ENCODE measurements at regions not wholly inside any gene's neighbourhood (a gene's known extent, or its start where the extent isn't known, plus 50 kb on each side); places are given as distances from the start of the nearest gene placed in this dataset.

DNA sequence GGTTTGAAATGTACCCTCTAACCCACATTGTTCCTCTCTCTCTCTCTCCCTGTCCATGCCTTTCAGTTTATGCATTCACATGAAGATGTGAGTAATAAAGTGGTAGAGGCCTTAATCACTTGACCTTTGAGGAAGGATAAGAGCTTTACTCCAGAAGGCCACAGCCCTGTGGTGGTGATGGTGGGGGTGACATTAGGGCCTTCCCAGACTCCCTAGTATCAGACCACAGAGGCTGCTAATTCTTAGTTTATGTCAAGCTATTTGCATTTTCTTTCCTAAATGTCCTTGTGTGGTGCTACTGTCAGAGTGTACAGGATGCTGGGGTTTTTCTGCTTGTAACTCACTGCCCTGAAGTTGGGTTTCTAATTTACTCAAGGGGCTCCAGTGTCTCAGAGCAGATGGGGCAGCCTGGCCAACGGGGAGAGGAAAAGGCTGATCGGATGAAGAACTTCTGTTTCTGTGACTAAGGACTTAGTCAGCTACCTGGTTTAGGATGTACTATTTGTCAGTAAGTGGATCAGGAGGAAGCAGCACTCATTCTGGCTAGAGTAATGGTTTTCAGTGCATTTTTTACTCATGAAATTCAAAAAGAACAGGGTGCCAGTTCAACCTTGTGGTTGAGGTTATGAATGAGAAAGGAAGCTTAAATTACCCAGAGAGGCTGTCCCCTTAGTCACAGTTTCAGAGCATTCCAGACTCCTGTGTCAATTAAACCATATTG lies 509.6 kb upstream of the DIPK2B start:
- DNase-seq (ENCODE audit: low read depth): peak; percentile 53

DNA sequence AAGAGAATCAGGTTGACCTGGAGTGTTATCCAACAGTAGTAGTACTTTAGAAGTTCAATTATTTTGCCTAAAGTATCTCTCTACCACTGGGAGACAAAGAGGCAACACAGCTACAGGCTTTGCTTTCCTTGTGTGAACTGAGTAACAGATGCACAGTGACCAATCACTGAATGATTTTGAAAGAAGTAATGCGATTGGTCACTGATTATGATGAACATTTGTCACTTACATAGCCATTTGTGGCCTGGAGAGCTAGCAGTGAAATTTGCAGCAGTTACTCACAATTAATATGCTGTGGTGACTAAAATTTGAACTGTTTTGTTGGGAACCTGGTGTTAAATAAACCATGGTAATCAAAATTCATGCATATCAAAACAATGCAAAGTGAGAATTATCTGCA lies 508.7 kb upstream of the DIPK2B start:
- DNase-seq (ENCODE audit: low read depth): peak; percentile 55

DNA sequence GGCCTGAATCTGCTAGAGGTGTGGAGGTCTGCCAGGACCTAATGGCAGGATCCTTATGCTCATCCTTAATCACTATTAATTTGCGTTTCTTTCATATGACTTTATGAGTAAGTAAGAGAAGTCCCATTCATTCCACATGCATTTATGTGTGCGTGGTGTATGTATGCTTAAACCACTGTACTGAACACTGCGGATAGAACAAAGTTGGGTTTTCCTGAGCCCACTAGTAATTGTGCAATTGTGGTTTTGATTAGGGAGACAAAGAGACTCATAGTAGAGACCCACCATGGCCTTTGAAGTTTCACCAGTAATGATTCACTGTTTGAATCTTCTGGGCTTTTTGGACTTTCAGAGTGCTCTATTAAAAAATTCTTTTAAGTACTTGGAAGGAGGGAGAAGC lies 498.5 kb upstream of the DIPK2B start:
- no peak for DNase-seq (ENCODE audit: low read depth)

DNA sequence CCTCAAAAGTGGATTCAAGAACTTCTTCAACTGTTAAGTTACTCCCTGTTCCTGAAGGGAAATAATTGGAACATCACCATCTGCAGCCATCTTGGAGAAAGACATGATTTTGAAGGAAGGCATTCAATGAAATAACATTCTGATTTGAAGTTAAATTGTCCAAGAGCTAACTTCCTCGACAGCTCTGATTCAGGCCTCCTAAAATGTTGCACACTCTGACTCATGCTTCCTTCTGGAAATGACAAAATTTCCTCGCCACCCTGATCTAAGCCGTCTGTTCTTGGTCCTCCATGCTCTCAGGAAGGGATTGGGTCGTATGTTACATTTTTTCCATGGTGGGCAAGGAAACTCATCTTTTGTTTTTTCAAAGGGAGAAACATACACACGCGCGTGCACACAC lies 496.9 kb upstream of the DIPK2B start:
- peak; percentile 28 for DNase-seq (ENCODE audit: low read depth)

DNA sequence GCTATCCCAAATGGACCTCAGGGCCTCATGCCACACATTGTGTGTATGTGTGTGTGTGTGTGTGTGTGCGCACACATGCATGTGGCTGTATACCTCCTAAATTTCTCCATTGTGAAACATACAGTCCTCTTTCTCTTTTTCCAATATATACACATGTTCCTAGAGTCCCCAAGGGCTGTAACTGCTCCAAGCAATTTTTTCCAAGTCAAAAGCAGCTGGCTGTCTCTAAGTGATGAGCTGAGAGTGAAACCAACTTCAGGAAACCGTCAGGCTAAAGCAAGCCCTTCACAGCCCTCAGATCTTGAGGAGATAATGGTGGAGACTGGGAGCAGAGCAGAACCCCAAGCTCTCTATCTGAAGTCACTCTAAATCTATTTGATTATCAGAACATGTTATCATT lies 496.1 kb upstream of the DIPK2B start:
- no peak for DNase-seq (ENCODE audit: low read depth)

DNA sequence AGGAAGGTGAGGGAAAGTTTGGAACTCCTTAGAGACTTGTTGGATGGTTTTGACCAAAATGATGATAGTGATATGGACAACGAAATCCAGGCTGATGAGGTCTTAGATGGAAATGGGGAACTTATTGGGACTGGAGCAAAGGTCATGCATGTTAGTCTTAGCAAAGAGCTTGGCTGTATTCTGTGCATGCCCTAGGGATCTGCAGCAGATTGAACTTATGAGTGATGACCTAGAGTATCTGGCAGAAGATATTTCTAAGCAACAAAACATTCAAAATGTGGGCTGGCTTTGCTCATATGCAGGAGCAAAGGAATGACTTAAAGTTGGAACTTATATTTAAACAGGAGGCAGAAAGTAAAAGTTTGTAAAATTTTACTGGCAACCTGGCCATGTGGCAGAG lies 489.3 kb upstream of the DIPK2B start:
- no peak for DNase-seq (ENCODE audit: low read depth)

DNA sequence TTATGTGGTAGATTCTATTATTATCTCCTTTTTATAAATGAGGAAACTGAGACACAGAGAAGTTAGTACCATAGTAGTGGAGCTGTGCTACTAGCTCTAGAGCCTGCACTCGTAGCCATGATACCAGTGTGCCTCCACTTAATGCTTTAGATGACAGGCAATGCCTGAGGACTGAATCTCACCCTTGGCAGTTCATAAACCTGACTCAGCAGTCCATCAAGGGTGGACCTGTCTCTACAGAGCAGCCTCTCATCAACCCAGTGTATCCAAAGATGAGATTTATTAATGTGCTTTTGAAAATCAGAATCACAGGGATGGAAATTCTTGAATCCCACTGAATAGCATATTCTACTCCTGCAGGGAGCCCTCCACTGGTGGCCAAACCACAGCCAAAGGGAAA lies 483.2 kb upstream of the DIPK2B start:
- DNase-seq (ENCODE audit: low read depth): no peak

DNA sequence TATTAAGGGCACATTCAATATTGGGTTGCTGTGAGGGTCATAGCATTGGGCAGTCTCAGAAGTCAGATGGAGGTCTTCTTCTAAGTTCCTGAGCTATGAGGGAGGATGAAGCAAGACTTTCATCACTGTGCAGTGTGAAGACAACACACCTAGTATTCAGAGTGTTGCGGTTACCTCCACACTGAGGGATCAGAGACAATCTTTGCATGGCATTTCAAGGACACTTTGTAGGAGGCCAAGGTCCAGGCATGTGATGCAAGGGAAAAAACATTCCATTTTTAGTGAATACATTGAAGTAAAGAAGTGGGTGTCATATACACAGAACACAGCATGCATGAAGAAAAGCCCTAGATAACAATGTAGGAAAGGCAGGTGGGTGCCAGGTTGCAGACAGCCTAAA lies 481.2 kb upstream of the DIPK2B start:
- DNase-seq (ENCODE audit: low read depth): no peak

DNA sequence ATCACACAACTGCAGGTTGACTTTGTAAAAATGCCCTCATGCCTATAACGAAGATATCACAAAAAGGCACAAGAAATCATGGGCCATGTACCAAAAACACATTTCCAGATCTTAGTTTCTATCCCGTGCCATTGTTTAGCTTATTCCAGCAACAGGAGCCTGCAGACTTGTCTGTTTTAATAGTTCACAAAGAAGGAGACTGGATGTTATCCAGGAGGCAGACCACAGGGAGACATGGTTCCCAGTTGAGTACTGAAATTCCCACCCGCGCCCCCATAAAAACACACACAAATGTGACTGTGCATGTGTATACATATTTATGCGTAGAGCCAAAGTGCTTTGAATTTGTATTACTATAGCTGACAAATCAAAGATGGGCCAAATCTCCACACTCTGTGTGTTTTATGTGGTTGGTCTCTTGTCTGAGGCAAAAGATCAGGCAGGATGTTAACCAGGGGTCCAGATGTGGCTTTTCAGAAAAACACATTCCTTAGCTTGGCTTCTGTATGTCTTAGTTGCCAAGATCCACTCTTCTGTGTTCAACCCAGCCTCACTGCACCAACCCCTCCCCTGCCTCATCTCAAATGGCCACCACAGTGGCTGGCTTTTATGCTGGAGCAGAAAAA lies 469.2 kb upstream of the DIPK2B start:
- DNase-seq (ENCODE audit: low read depth): no peak

DNA sequence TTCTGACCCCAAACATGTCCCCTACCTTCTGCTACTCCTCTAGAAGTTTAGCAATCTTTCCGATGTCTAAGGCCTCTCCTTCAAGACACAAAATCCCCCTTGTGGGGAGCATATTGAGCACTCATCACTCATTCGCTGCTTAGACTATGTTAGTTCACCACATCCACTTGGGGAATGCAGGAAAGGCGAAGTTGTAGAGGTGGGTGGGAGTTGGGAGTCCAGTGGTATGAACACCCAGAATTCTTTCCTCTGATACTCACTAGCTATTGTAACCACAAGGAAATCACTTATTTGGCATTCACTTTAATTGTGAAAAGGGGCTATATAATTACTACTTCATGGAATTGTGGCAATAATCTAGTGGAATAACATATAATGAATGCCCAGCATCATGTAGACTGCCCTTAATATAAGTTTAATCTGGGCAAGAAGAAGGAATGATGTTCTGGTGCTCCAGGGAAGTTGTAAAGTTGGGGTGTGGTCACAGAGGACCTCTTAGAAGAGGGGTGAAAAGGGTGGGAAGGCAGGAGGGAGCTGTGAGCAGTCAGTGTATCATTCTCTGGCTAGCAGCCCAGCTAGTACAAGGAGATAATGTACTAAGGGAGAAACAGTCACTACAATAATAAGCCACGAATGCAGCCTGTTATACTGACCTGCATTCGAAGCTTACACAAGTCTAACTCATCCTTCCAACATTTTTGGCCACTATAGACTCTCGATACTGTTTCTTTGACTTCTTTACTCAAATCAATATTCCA lies 468.2 kb upstream of the DIPK2B start:
- DNase-seq (ENCODE audit: low read depth): peak; percentile 39

DNA sequence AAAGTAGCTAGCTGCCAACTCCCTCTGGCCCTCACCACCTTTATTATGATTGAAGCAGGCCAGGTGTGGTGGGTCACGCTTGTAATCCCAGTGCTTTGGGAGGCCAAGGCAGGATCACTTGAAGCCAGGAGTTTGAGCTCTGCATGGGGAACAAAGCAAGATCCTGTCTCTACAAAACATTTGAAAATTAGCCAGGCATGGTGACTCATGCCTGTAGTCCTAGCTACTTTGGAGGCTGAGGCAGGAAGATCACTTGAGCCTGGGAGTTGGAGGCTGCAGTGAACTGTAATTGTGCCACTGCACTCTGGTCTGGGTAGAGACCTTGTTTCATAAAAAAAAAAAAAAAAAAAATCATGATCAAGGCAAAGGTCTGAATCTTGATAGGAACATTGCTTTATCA lies 467.0 kb upstream of the DIPK2B start:
- DNase-seq (ENCODE audit: low read depth): peak; percentile 13

DNA sequence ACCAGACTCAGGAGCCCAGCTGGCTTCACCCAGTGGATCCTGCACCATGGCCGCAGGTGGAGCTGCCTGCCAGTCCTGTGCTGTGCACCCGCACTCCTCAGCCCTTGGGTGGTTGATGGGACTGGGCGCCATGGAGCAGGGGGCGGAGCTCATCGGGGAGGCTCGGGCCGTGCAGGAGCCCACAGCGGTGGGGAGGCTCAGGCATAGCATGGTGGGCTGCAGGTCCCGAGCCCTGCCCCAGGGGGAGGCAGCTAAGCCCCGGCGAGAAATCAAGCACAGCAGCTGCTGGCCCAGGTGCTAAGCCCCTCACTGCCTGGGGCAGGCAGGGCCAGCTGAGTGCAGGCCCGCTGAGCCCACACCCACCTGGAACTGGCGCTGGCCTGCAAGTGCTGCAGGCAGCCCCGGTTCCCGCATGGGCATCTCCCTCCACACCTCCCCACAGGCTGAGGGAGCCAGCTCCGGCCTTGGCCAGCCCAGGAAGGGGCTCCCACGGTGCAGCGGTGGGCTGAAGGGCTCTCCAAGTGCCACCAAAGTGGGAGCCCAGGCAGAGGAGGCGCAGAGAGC lies 464.1 kb upstream of the DIPK2B start:
- no peak for DNase-seq (ENCODE audit: low read depth)

DNA sequence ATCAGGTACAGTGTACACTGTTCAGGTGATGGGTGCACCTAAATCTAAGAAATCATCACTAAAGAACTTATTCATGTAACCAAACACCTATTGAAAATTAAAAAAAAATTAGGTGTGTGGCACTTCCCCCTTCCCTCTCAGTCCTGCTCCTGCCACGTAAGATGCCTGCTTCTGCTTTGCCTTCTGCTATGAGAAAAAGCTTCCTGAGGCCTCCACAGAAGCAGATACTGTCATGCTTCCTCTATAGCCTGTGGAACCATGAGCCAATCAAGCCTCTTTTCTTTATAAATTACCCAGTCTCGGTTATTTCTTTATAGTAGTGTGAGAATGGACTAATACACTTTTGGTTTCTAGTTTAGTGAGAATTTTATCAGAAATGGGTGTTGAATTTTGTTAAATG lies 459.8 kb upstream of the DIPK2B start:
- no peak for DNase-seq (ENCODE audit: low read depth)

DNA sequence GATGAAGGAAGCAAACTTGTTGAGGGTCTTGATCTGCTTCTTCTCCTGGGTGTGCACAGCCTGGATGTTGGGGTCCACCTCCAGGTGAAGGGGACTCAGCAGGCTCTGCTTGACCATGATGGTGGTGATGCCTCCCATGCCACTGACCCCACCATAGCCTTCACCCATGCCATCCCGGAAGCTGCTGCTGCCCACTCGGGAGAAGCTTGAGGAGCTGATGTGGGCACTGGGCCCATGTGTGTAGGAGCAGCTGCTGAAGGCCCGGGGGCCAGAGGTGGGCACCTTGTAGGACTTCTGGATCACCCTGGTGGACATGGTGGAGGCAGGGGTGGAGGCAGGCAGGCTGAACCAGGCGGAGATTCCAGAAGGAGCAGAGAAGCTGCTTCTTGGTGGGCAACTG lies 432.7 kb upstream of the DIPK2B start:
- no peak for DNase-seq (ENCODE audit: low read depth)

DNA sequence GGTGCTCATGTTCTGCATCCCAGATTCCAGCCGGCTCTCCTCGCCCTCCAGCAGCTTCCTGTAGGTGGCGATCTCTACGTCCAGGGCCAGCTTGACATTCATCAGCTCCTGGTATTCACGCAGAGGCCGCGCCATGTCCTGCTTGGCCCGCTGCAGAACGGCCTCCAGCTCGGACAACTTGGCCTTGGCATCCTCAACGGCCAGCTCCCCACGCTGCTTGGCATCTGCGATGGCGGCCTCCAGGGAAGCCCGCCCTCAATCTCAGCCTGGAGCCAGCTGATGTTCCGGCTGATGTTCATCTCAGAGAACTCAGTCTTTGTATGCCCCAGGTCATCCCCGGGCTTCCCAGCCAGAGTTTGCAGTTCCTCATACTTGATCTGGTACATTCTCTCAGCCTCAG lies 431.8 kb upstream of the DIPK2B start:
- no peak for DNase-seq (ENCODE audit: low read depth)

DNA sequence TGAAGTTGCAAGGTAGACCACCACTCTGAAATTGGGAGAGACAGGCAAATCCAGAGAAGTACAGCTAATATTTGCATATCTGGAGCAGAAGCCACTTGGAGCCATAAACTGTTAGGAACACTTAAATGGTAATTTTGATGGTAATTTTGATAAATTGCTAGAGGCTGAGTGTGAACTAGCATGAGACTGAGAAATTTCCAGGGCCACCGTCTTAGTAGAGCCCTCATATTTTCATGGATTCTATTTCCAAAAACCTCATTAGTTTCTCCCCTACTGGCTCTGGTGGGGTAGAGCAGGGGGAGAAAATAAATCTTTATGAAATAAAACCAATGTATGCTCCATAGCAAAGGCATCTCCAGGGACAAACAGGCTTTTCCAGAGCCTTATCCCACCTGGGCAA lies 429.4 kb upstream of the DIPK2B start:
- no peak for DNase-seq (ENCODE audit: low read depth)

DNA sequence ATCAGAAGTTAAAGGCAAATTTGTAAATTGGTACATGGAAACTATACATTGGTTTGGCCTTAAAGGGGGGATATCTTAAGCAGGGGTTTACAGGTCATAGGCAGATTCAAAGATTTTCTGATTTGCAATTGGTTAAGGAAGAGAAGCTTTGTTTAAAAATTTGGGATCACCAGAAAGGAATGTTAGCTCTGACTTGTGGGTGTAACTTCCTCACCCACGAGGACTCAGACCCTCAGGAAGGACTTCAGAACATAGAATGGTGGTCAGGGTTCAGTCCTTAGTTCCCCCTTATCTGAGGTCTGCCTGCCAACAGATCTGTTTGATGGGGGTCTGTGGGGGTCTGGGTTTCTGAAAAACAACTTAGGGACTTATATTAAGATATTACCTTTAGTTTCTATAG lies 427.4 kb upstream of the DIPK2B start:
- no peak for DNase-seq (ENCODE audit: low read depth)

DNA sequence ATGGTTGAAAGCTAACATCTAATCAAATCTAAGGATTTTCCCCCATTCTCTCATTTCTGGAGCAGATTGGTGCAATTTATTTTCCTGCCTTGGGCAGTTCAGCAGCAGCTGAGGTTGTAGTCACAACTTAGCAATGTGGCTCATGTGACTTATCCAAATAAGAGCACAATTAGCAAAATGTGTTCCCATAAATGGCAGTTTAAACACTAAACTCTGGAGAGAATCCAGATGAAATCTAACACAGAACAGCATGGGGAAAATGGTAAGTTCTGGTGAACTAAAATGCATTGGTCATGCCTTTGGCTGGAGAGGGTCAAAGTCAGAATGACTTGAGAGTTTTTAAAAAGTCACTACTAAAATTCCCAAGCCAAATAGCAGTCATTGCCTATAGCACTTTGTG lies 422.6 kb upstream of the DIPK2B start:
- DNase-seq (ENCODE audit: low read depth): peak; percentile 73

DNA sequence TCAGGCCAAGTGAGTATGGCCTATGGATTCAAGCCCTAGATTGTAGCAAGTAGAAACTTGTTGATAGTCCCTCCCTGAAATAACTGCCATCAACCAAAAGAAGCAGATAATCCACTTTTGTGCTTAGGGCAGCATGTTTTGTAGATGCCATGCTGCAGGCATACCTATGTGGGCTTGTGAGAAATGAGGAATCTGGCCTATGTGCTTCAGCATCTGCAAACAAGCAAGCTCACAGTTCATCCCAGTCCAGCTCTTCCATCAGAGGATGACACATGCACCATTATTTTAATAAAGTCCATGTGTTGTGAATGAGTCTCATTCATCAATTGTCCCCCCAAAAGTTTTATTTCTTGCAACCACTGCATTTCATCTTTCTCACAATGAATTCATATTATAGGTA lies 421.9 kb upstream of the DIPK2B start:
- peak; percentile 18 for DNase-seq (ENCODE audit: low read depth)

DNA sequence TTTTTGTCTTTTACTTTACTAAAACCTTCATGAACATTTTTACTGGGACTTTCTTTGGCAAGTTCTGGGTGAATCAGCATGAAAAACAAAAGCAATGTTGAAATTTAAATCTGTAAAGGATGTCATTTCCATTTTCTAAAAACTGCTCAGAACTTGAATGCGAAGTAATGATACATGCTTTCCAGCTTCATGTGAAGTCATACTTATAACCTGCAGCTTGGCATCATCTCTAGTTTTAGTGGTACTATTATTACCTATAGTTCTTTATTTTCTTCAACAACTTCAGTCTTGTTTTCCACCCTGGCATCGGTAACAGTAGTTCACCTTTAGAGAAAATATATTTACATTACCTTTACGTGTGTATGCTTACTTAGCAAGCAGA lies 421.4 kb upstream of the DIPK2B start:
- DNase-seq (ENCODE audit: low read depth): no peak

DNA sequence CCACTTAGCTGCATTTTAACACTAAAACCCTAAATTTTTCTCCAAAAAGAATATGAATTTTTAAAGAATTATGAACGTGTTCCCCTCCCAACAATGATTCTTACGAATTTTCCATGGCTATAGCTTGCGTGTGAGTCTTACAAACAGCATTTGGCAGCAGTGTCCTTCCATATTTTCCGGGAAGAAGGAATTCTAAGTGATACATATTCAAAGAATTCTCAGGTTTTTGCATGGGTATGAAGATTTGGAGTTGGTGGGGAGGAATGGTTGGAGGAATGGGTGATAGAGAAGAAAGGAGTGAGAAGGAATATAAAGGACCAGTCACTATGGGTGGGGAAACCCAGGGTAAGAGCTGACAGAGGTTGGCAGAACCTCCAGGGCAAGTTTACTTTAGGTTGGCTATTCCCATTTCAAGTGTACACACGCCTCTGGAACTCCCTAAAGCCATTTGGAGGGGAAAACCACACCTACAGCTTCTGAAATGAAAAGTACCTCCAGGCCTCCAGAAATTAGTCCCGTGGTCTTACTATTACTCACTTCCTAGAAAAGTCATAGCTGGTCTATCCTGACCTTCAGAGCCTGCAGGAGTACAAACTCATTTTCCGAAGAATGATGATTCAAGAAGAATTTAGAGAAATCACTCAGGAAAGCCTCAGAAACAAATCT lies 420.8 kb upstream of the DIPK2B start:
- DNase-seq (ENCODE audit: low read depth): peak; percentile 27

DNA sequence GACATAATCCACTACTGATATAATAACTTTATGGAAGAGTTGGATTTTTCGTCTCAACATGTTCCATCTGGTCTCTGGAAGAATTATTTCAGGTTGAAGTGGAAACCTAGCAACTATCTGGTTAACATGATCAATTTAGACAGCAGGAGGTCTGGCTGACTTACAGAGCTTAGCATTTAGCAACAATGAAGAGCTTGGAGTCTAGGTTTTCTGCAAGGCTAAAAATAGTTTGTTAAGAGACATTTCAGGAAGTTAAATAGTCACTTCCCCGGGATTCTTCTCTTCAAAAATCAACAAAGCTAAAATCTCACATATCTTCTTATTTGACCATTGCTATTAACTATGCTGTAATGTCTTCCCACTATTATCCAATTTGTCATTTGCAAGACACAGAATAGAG lies 418.6 kb upstream of the DIPK2B start:
- peak; percentile 18 for DNase-seq (ENCODE audit: low read depth)
